H9 (cell line): ENCODE measurements at regions not wholly inside any gene's neighbourhood (a gene's known extent, or its start where the extent isn't known, plus 50 kb on each side); places are given as distances from the start of the nearest gene placed in this dataset.

ENCODE experiments used
- DNase-seq: peaks from one replicate; pipeline ENCODE4 v3.0.0-alpha.2; 2017
- H2AFZ ChIP-seq: one replicate; pipeline ENCODE4 v1.6.1; 2013; ENCODE audit warnings: mild to moderate bottlenecking, low read length, control low read depth, moderate library complexity
- H2AK5ac ChIP-seq: 2 replicates; pipeline ENCODE4 v1.6.1; 2013; ENCODE audit warnings: low read length, control low read depth, mixed read lengths; ENCODE audit not compliant: insufficient read length
- H2BK120ac ChIP-seq: one replicate; pipeline ENCODE4 v1.6.1; 2013; ENCODE audit warnings: low read depth, mild to moderate bottlenecking, low read length, control low read depth, inconsistent platforms; ENCODE audit not compliant: poor library complexity, severe bottlenecking
- H2BK12ac ChIP-seq: 2 replicates; pipeline ENCODE4 v1.6.1; 2013; ENCODE audit warnings: low read length, control low read depth, mixed read lengths, low read depth; ENCODE audit not compliant: insufficient read length
- H2BK15ac ChIP-seq: 2 replicates; pipeline ENCODE4 v1.6.1; 2013; ENCODE audit warnings: low read depth, low read length, control low read depth
- H2BK20ac ChIP-seq: one replicate; pipeline ENCODE4 v1.6.1; 2013; ENCODE audit warnings: low read depth, mild to moderate bottlenecking, low read length, control low read depth, inconsistent platforms; ENCODE audit not compliant: poor library complexity, severe bottlenecking
- H2BK5ac ChIP-seq: 2 replicates; pipeline ENCODE4 v1.6.1; 2013; ENCODE audit warnings: low read length, control low read depth, mixed read lengths; ENCODE audit not compliant: insufficient read length
- H3K14ac ChIP-seq: 2 replicates; pipeline ENCODE4 v1.6.1; 2013; ENCODE audit warnings: low read length, control low read depth; ENCODE audit not compliant: insufficient read depth
- H3K18ac ChIP-seq: 2 replicates; pipeline ENCODE4 v1.6.1; 2013; ENCODE audit warnings: low read depth, mild to moderate bottlenecking, mixed read lengths, low read length, control low read depth; ENCODE audit not compliant: insufficient read length
- H3K23ac ChIP-seq: 2 replicates; pipeline ENCODE4 v1.6.1; 2013; ENCODE audit warnings: low read length, control low read depth, mixed read lengths, low read depth; ENCODE audit not compliant: insufficient read length
- H3K23me2 ChIP-seq: 2 replicates; pipeline ENCODE4 v1.6.1; 2013; ENCODE audit warnings: low read depth, mild to moderate bottlenecking, mixed read lengths, low read length, control low read depth; ENCODE audit not compliant: insufficient read length, poor library complexity, severe bottlenecking
- H3K27ac ChIP-seq: 2 replicates; pipeline ENCODE4 v1.5.1; 2013; ENCODE audit warnings: low read length, control low read depth, mixed read lengths, low read depth; ENCODE audit not compliant: insufficient read length
- H3K27me3 ChIP-seq: 2 replicates; pipeline ENCODE4 v1.6.1; 2013; ENCODE audit warnings: low read length, control low read depth, inconsistent platforms; ENCODE audit not compliant: insufficient read depth
- H3K4ac ChIP-seq: 2 replicates; pipeline ENCODE4 v1.6.1; 2013; ENCODE audit warnings: low read depth, mild to moderate bottlenecking, control low read depth, inconsistent platforms, low read length, moderate library complexity
- H3K4me1 ChIP-seq: 2 replicates; pipeline ENCODE4 v1.6.1; 2013; ENCODE audit warnings: low read length, control low read depth, inconsistent platforms; ENCODE audit not compliant: insufficient read depth
- H3K4me2 ChIP-seq: 2 replicates; pipeline ENCODE4 v1.6.1; 2013; ENCODE audit warnings: low read length, control low read depth, mixed read lengths; ENCODE audit not compliant: insufficient read length, insufficient read depth
- H3K56ac ChIP-seq: 2 replicates; pipeline ENCODE4 v1.6.1; 2013; ENCODE audit warnings: low read depth, mild to moderate bottlenecking, mixed read lengths, low read length, control low read depth; ENCODE audit not compliant: insufficient read length
- H3K79me1 ChIP-seq: 2 replicates; pipeline ENCODE4 v1.6.1; 2013; ENCODE audit warnings: low read depth, mild to moderate bottlenecking, moderate library complexity, low read length, control low read depth, inconsistent platforms; ENCODE audit not compliant: insufficient read depth, poor library complexity, severe bottlenecking
- H3K79me2 ChIP-seq: 2 replicates; pipeline ENCODE4 v1.6.1; 2013; ENCODE audit warnings: low read length, control low read depth, inconsistent platforms; ENCODE audit not compliant: insufficient read depth
- H3K9ac ChIP-seq: 2 replicates; pipeline ENCODE4 v1.6.1; 2013; ENCODE audit warnings: low read length, control low read depth, mixed read lengths; ENCODE audit not compliant: insufficient read length; ENCODE audit errors: extremely low read depth
- H3K9me3 ChIP-seq: one replicate; pipeline ENCODE4 v1.6.1; 2013; ENCODE audit warnings: low read depth, low read length, inconsistent platforms; ENCODE audit not compliant: control insufficient read depth
- H3T11ph ChIP-seq: one replicate; pipeline ENCODE4 v1.6.1; 2013; ENCODE audit warnings: mild to moderate bottlenecking, low read length, control low read depth, inconsistent platforms
- H4K20me1 ChIP-seq: one replicate; pipeline ENCODE4 v1.6.1; 2013; ENCODE audit not compliant: control insufficient read depth, insufficient read length, insufficient read depth
- H4K5ac ChIP-seq: 2 replicates; pipeline ENCODE4 v1.6.1; 2013; ENCODE audit warnings: low read depth, mild to moderate bottlenecking, mixed read lengths, low read length, control low read depth; ENCODE audit not compliant: insufficient read length
- H4K8ac ChIP-seq: replicated peaks from 2 replicates; pipeline ENCODE4 v1.6.1; 2013; ENCODE audit warnings: low read length, control low read depth, mixed read lengths, low read depth; ENCODE audit not compliant: insufficient read length
- H4K91ac ChIP-seq: 2 replicates; pipeline ENCODE4 v1.6.1; 2013; ENCODE audit warnings: low read depth, mild to moderate bottlenecking, moderate library complexity, mixed read lengths, low read length, control low read depth; ENCODE audit not compliant: insufficient read length
- H3K27ac Mint-ChIP-seq, 3 experiments: 2 replicates in 2 of 3; 3 replicates in 1 of 3; pipeline ENCODE4 v1.8.0; 2020 to 2021; ENCODE audit warnings: mixed read lengths in 3 of 3, mild to moderate bottlenecking in 1 of 3, moderate library complexity in 1 of 3
- H3K27me3 Mint-ChIP-seq: 2 replicates; pipeline ENCODE4 v1.8.0; 2021; ENCODE audit warnings: low read depth, mild to moderate bottlenecking, moderate library complexity, mixed read lengths
- H3K36me3 Mint-ChIP-seq, 3 experiments: 2 replicates in 2 of 3; 3 replicates in 1 of 3; pipeline ENCODE4 v1.8.0; 2020 to 2021; ENCODE audit warnings: low read depth in 3 of 3, mixed read lengths in 3 of 3; ENCODE audit not compliant: insufficient read depth in 1 of 3
- H3K4me1 Mint-ChIP-seq, 2 experiments: 2 replicates each; pipeline ENCODE4 v1.8.0; 2020; ENCODE audit warnings: mixed read lengths in 2 of 2
- H3K4me3 Mint-ChIP-seq, 2 experiments: 2 replicates in 1 of 2; 3 replicates in 1 of 2; pipeline ENCODE4 v1.8.0; 2020 to 2021; ENCODE audit warnings: mild to moderate bottlenecking in 2 of 2, mixed read lengths in 2 of 2, moderate library complexity in 1 of 2
- H3K9me3 Mint-ChIP-seq, 2 experiments: 2 replicates in 1 of 2; 3 replicates in 1 of 2; pipeline ENCODE4 v1.8.0; 2020; ENCODE audit warnings: mild to moderate bottlenecking in 2 of 2, mixed read lengths in 2 of 2, moderate library complexity in 1 of 2
- CTCF ChIP-seq: fragments of 200-600 bp; sonication (generic); conservative IDR thresholded peaks from 3 replicates; pipeline ENCODE4 v1.8.0; 2021; ENCODE audit warnings: antibody characterized with exemption, mild to moderate bottlenecking
- WGBS: extraction: QIAGEN DNeasy Blood & Tissue Kit; methylation state at CpG from one replicate; pipeline ENCODE4 v1.1.7; 2013; ENCODE audit warnings: missing lambda C conversion rate, low lambda C conversion rate, mixed read lengths; ENCODE audit not compliant: insufficient read length; ENCODE audit errors: extremely low coverage; 5-methylcytosine and 5-hydroxymethylcytosine counted together

- Histone ChIP-seq H3T11ph (no peak overlapping the region), H3K4me2 (no peak overlapping the region), H3K9me3 (no peaks in the 10 kb centered on the region), H4K5ac (no peak overlapping the region), H3K79me1 (no peaks in the 10 kb centered on the region), H3K27me3 (no peaks in the 10 kb centered on the region), H3K56ac (no peak overlapping the region), H2AFZ (no peak overlapping the region), H3K18ac (no peak overlapping the region), H3K4ac (no peak overlapping the region), H2BK120ac (no peak overlapping the region), H2BK12ac (no peak overlapping the region), H3K23me2 (no peaks in the 10 kb centered on the region), H3K4me1 (no peaks in the 10 kb centered on the region), H4K91ac (no peak overlapping the region), H3K79me2 (no peaks in the 10 kb centered on the region), H3K27ac (no peak overlapping the region), H2BK20ac (no peak overlapping the region), H3K14ac (no peak overlapping the region), H2AK5ac (no peak overlapping the region), H2BK5ac (no peak overlapping the region), H4K8ac (no peak overlapping the region), H3K9ac (no peak overlapping the region), H4K20me1 (no peaks in the 10 kb centered on the region), H2BK15ac (no peak overlapping the region), H3K23ac (no peak overlapping the region)
- Mint-ChIP-seq H3K4me3 (no peak overlapping the region), H3K27me3 (no peaks in the 10 kb centered on the region; the same call in 1 of the 2 replicates), H3K36me3 (peaks cover 11 to 22% (median 18%) of the 10 kb centered on the region in 3 experiments), H3K9me3 (peaks cover 17 to 30% of the 10 kb centered on the region in 2 experiments), H3K27ac (no peak overlapping the region), H3K4me1 (peaks cover 0 to 4% of the 10 kb centered on the region in 2 experiments; a peak in 2 of 4 replicates)
- whole genome bisulfite sequencing, result no CpG with 5 or more reads among the region's 1 CpG
- no peak for TF ChIP-seq CTCF
- DNase-seq, result no peak
Measured at GRCh38 chr14:97336179-97336578, 539.0 kb downstream of the VRK1 start.
